ENCODE measurements at regions not wholly inside any gene's neighbourhood (a gene's known extent, or its start where the extent isn't known, plus 50 kb on each side); places are given as distances from the start of the nearest gene placed in this dataset.
A peak's percentile ranks its signal among the peaks of the same experiment; 100 is the strongest.

GRCh38 chr2:133760376-133760775, 192.1 kb upstream of the NCKAP5 start:
- peaks cover 26% of the 10 kb centered on the region for H3K4me1 Mint-ChIP-seq
- TF ChIP-seq CTCF (conservative IDR thresholded peaks at IDR 0.05) = no peak
- no peak overlapping the region for H3K27ac Mint-ChIP-seq (ENCODE audit: unreplicated experiment)
- H3K36me3 Mint-ChIP-seq (ENCODE audit: low read depth) = peaks cover 9% of the 10 kb centered on the region
- DNase-seq (ENCODE audit: low read depth, low spot score) = no peak
- peaks cover 6% of the 10 kb centered on the region for H3K9me3 Mint-ChIP-seq
- H3K27me3 Mint-ChIP-seq (ENCODE audit: low read depth) = no peaks in the 10 kb centered on the region
- H3K4me3 Mint-ChIP-seq = no peak overlapping the region

GRCh38 chr2:133765658-133766057, 197.4 kb upstream of the NCKAP5 start:
- H3K4me3 Mint-ChIP-seq = no peak overlapping the region
- H3K27ac Mint-ChIP-seq (ENCODE audit: unreplicated experiment) = no peak overlapping the region
- H3K36me3 Mint-ChIP-seq (ENCODE audit: low read depth) = peaks cover 13% of the 10 kb centered on the region
- no peaks in the 10 kb centered on the region for H3K27me3 Mint-ChIP-seq (ENCODE audit: low read depth)
- H3K4me1 Mint-ChIP-seq = peaks cover 21% of the 10 kb centered on the region
- DNase-seq (ENCODE audit: low read depth, low spot score) = no peak
- peaks cover 20% of the 10 kb centered on the region for H3K9me3 Mint-ChIP-seq
- no peak for TF ChIP-seq CTCF (conservative IDR thresholded peaks at IDR 0.05)

- Mint-ChIP-seq H3K36me3 (ENCODE audit: low read depth) (peaks cover 13% of the 10 kb centered on the region), H3K9me3 (peaks cover 21% of the 10 kb centered on the region), H3K4me1 (peaks cover 20% of the 10 kb centered on the region), H3K27me3 (ENCODE audit: low read depth) (no peaks in the 10 kb centered on the region), H3K4me3 (no peak overlapping the region), H3K27ac (ENCODE audit: unreplicated experiment) (peak overlapping the region; percentile 19)
- no peak for TF ChIP-seq CTCF (conservative IDR thresholded peaks at IDR 0.05)
- no peak for DNase-seq (ENCODE audit: low read depth, low spot score)
These were observed 198.0 kb upstream of the NCKAP5 start for GRCh38 chr2:133766164-133766832.

- no peak for TF ChIP-seq CTCF (conservative IDR thresholded peaks at IDR 0.05)
These were observed 200.0 kb upstream of the NCKAP5 start for GRCh38 chr2:133768256-133768655.

GRCh38 chr2:133768658-133769435, 200.6 kb upstream of the NCKAP5 start:
- H3K4me1 Mint-ChIP-seq = peaks cover 31% of the 10 kb centered on the region
- H3K27me3 Mint-ChIP-seq (ENCODE audit: low read depth) = no peaks in the 10 kb centered on the region
- no peak for TF ChIP-seq CTCF (conservative IDR thresholded peaks at IDR 0.05)
- no peak overlapping the region for H3K4me3 Mint-ChIP-seq
- H3K9me3 Mint-ChIP-seq = peaks cover 22% of the 10 kb centered on the region
- no peak for DNase-seq (ENCODE audit: low read depth, low spot score)
- H3K27ac Mint-ChIP-seq (ENCODE audit: unreplicated experiment) = no peak overlapping the region
- peaks cover 4% of the 10 kb centered on the region for H3K36me3 Mint-ChIP-seq (ENCODE audit: low read depth)

More at GRCh38 chr2:133768256-133768655, 200.0 kb upstream of the NCKAP5 start:
- no peak for DNase-seq (ENCODE audit: low read depth, low spot score)
- Mint-ChIP-seq H3K4me1 (peaks cover 25% of the 10 kb centered on the region), H3K27ac (ENCODE audit: unreplicated experiment) (no peak overlapping the region), H3K4me3 (no peak overlapping the region), H3K36me3 (ENCODE audit: low read depth) (peaks cover 10% of the 10 kb centered on the region), H3K9me3 (peaks cover 25% of the 10 kb centered on the region), H3K27me3 (ENCODE audit: low read depth) (no peaks in the 10 kb centered on the region)

Measured in neural crest cell (in vitro differentiated cells).